Activated CD4-positive, alpha-beta memory T cell treated with anti-CD3 and anti-CD28 coated beads, Interleukin-2, amount 10 ng/mL, durations not matched to agents 7 days and 5 days (primary cell): ENCODE measurements at regions not wholly inside any gene's neighbourhood (a gene's known extent, or its start where the extent isn't known, plus 50 kb on each side); places are given as distances from the start of the nearest gene placed in this dataset.

Experiments
- CTCF ChIA-PET: fragments of 350-600 bp; sonication (Branson Sonifier 250); formaldehyde crosslinking; loops from one replicate; lab custom pipeline; 2021; ENCODE audit warnings: antibody characterized with exemption, inconsistent platforms; lab: Charles Lee
- POLR2A ChIA-PET: fragments of 350-600 bp; sonication (Branson Sonifier 250); formaldehyde crosslinking; loops from one replicate; lab custom pipeline; 2021; ENCODE audit warnings: antibody characterized with exemption; lab: Charles Lee
- DNase-seq: peaks from one replicate; pipeline ENCODE4 v3.0.0-alpha.2; 2020
- H3K27ac Mint-ChIP-seq: one replicate; pipeline ENCODE4 v1.8.0; 2021; ENCODE audit warnings: mild to moderate bottlenecking, mixed read lengths
- H3K27me3 Mint-ChIP-seq: one replicate; pipeline ENCODE4 v1.8.0; 2021; ENCODE audit warnings: mixed read lengths
- H3K36me3 Mint-ChIP-seq: one replicate; pipeline ENCODE4 v1.8.0; 2021; ENCODE audit warnings: low read depth, mixed read lengths
- H3K4me1 Mint-ChIP-seq: one replicate; pipeline ENCODE4 v1.8.0; 2021; ENCODE audit warnings: mixed read lengths
- H3K4me3 Mint-ChIP-seq: one replicate; pipeline ENCODE4 v1.8.0; 2021; ENCODE audit warnings: mild to moderate bottlenecking, mixed read lengths
- H3K9me3 Mint-ChIP-seq: one replicate; pipeline ENCODE4 v1.8.0; 2021; ENCODE audit warnings: mixed read lengths

GRCh38 chr15:53256457-53256856 is 466.3 kb upstream of the ONECUT1 start:
- Mint-ChIP-seq H3K9me3 (no peaks in the 10 kb centered on the region), H3K4me1 (no peaks in the 10 kb centered on the region), H3K27ac (no peak overlapping the region), H3K4me3 (no peak overlapping the region), H3K36me3 (no peaks in the 10 kb centered on the region), H3K27me3 (no peaks in the 10 kb centered on the region)
- ChIA-PET CTCF (no interaction called here), POLR2A (no interaction called here)
- no peak for DNase-seq

GRCh38 chr15:53256043-53256442 is 465.9 kb upstream of the ONECUT1 start:
- CTCF ChIA-PET: no interaction called here
- Mint-ChIP-seq H3K27me3 (no peaks in the 10 kb centered on the region), H3K9me3 (no peaks in the 10 kb centered on the region)

GRCh38 chr15:53251996-53252395 is 461.9 kb upstream of the ONECUT1 start:
- Mint-ChIP-seq H3K36me3 (no peaks in the 10 kb centered on the region), H3K9me3 (no peaks in the 10 kb centered on the region), H3K27ac (no peak overlapping the region), H3K4me3 (no peak overlapping the region), H3K4me1 (no peaks in the 10 kb centered on the region), H3K27me3 (no peaks in the 10 kb centered on the region)
- CTCF ChIA-PET: no interaction called here
- no peak for DNase-seq
- POLR2A ChIA-PET: no interaction called here

More at GRCh38 chr15:53256043-53256442, 465.9 kb upstream of the ONECUT1 start:
- no peak for DNase-seq
- no peak overlapping the region for H3K27ac Mint-ChIP-seq
- no peak overlapping the region for H3K4me3 Mint-ChIP-seq
- POLR2A ChIA-PET: no interaction called here
- no peaks in the 10 kb centered on the region for H3K36me3 Mint-ChIP-seq
- H3K4me1 Mint-ChIP-seq: no peaks in the 10 kb centered on the region

- H3K4me3 Mint-ChIP-seq: no peak overlapping the region
These were observed 461.4 kb upstream of the ONECUT1 start for GRCh38 chr15:53251523-53251922.

GRCh38 chr15:53247041-53247708 is 457.0 kb upstream of the ONECUT1 start:
- H3K9me3 Mint-ChIP-seq: no peaks in the 10 kb centered on the region

More at GRCh38 chr15:53251523-53251922, 461.4 kb upstream of the ONECUT1 start:
- H3K9me3 Mint-ChIP-seq: no peaks in the 10 kb centered on the region
- no peaks in the 10 kb centered on the region for H3K27me3 Mint-ChIP-seq
- ChIA-PET CTCF (no interaction called here), POLR2A (no interaction called here)
- no peak overlapping the region for H3K27ac Mint-ChIP-seq
- H3K36me3 Mint-ChIP-seq: no peaks in the 10 kb centered on the region
- no peaks in the 10 kb centered on the region for H3K4me1 Mint-ChIP-seq
- no peak for DNase-seq

GRCh38 chr15:53246404-53246803 is 456.3 kb upstream of the ONECUT1 start:
- Mint-ChIP-seq H3K27me3 (no peaks in the 10 kb centered on the region), H3K27ac (no peak overlapping the region), H3K36me3 (no peaks in the 10 kb centered on the region), H3K4me3 (no peak overlapping the region), H3K4me1 (no peaks in the 10 kb centered on the region), H3K9me3 (no peaks in the 10 kb centered on the region)
- DNase-seq: no peak
- ChIA-PET CTCF (no interaction called here), POLR2A (no interaction called here)

More at GRCh38 chr15:53247041-53247708, 457.0 kb upstream of the ONECUT1 start:
- no peaks in the 10 kb centered on the region for H3K27me3 Mint-ChIP-seq
- H3K4me3 Mint-ChIP-seq: no peak overlapping the region
- no peaks in the 10 kb centered on the region for H3K36me3 Mint-ChIP-seq
- no peaks in the 10 kb centered on the region for H3K4me1 Mint-ChIP-seq
- DNase-seq: no peak
- POLR2A ChIA-PET: no interaction called here
- no peak overlapping the region for H3K27ac Mint-ChIP-seq
- CTCF ChIA-PET: no interaction called here

- Mint-ChIP-seq H3K4me3 (no peak overlapping the region), H3K27me3 (no peaks in the 10 kb centered on the region), H3K4me1 (no peaks in the 10 kb centered on the region), H3K27ac (no peak overlapping the region), H3K9me3 (no peaks in the 10 kb centered on the region), H3K36me3 (no peaks in the 10 kb centered on the region)
- ChIA-PET POLR2A (no interaction called here), CTCF (no interaction called here)
- DNase-seq: no peak
These were observed 443.7 kb upstream of the ONECUT1 start for GRCh38 chr15:53233801-53234200.

- no peaks in the 10 kb centered on the region for H3K4me1 Mint-ChIP-seq
- POLR2A ChIA-PET: no interaction called here
- no peak overlapping the region for H3K4me3 Mint-ChIP-seq
- no peaks in the 10 kb centered on the region for H3K9me3 Mint-ChIP-seq
- no peak overlapping the region for H3K27ac Mint-ChIP-seq
- no peaks in the 10 kb centered on the region for H3K36me3 Mint-ChIP-seq
- DNase-seq: no peak
- CTCF ChIA-PET: no interaction called here
- no peaks in the 10 kb centered on the region for H3K27me3 Mint-ChIP-seq
These were observed 440.3 kb upstream of the ONECUT1 start for GRCh38 chr15:53230473-53230872.

- no peaks in the 10 kb centered on the region for H3K36me3 Mint-ChIP-seq
- CTCF ChIA-PET: no interaction called here
These were observed 436.4 kb upstream of the ONECUT1 start for GRCh38 chr15:53226559-53226958.

GRCh38 chr15:53225781-53226180 is 435.6 kb upstream of the ONECUT1 start:
- CTCF ChIA-PET: no interaction called here
- Mint-ChIP-seq H3K27ac (no peak overlapping the region), H3K27me3 (no peaks in the 10 kb centered on the region), H3K36me3 (no peaks in the 10 kb centered on the region), H3K4me3 (no peak overlapping the region), H3K4me1 (no peaks in the 10 kb centered on the region), H3K9me3 (peaks cover 3% of the 10 kb centered on the region)
- POLR2A ChIA-PET: no interaction called here
- no peak for DNase-seq

More at GRCh38 chr15:53226559-53226958, 436.4 kb upstream of the ONECUT1 start:
- Mint-ChIP-seq H3K27me3 (no peaks in the 10 kb centered on the region), H3K27ac (no peak overlapping the region), H3K4me3 (no peak overlapping the region), H3K9me3 (peaks cover 3% of the 10 kb centered on the region), H3K4me1 (no peaks in the 10 kb centered on the region)
- DNase-seq: no peak
- POLR2A ChIA-PET: no interaction called here

GRCh38 chr15:53224371-53224770 is 434.2 kb upstream of the ONECUT1 start:
- H3K4me3 Mint-ChIP-seq: no peak overlapping the region
- no peaks in the 10 kb centered on the region for H3K36me3 Mint-ChIP-seq
- no peak for DNase-seq
- CTCF ChIA-PET: no interaction called here
- H3K27ac Mint-ChIP-seq: no peak overlapping the region
- peaks cover 3% of the 10 kb centered on the region for H3K9me3 Mint-ChIP-seq
- H3K27me3 Mint-ChIP-seq: no peaks in the 10 kb centered on the region
- POLR2A ChIA-PET: no interaction called here
- H3K4me1 Mint-ChIP-seq: no peaks in the 10 kb centered on the region

GRCh38 chr15:53223815-53224214 is 433.7 kb upstream of the ONECUT1 start:
- Mint-ChIP-seq H3K27me3 (no peaks in the 10 kb centered on the region), H3K9me3 (peaks cover 3% of the 10 kb centered on the region), H3K27ac (no peak overlapping the region), H3K4me1 (no peaks in the 10 kb centered on the region), H3K36me3 (no peaks in the 10 kb centered on the region), H3K4me3 (no peak overlapping the region)
- CTCF ChIA-PET: no interaction called here
- POLR2A ChIA-PET: no interaction called here
- DNase-seq: no peak

GRCh38 chr15:53218666-53219580 is 428.8 kb upstream of the ONECUT1 start:
- no peak for DNase-seq
- ChIA-PET POLR2A (no interaction called here), CTCF (no interaction called here)
- H3K27ac Mint-ChIP-seq: no peak overlapping the region
- peaks cover 3% of the 10 kb centered on the region for H3K9me3 Mint-ChIP-seq
- no peaks in the 10 kb centered on the region for H3K4me1 Mint-ChIP-seq
- no peaks in the 10 kb centered on the region for H3K27me3 Mint-ChIP-seq
- no peaks in the 10 kb centered on the region for H3K36me3 Mint-ChIP-seq
- no peak overlapping the region for H3K4me3 Mint-ChIP-seq
